Esophagus muscularis mucosa (tissue), 4 donors: ENCODE measurements at regions not wholly inside any gene's neighbourhood (a gene's known extent, or its start where the extent isn't known, plus 50 kb on each side); places are given as distances from the start of the nearest gene placed in this dataset.

Experiments
- DNase-seq: peaks from one replicate; pipeline ENCODE4 v3.0.0-alpha.2; 2017; ENCODE audit errors: extremely low spot score
- H3K27ac ChIP-seq, 4 donors: fragments of 200-600 bp; sonication (generic); replicated peaks in 1 of 4; 1 replicate in 3 of 4; 2 replicates in 1 of 4; pipeline ENCODE4 v1.5.1; 2016 to 2019; ENCODE audit warnings: mild to moderate bottlenecking in 1 of 4
- H3K27me3 ChIP-seq, 4 donors: fragments of 200-600 bp; sonication (generic); one replicate each; pipeline versions ENCODE4 v1.5.1 to v1.6.0; 2016 to 2019
- H3K36me3 ChIP-seq, 4 donors: fragments of 200-600 bp; sonication (generic); one replicate each; pipeline ENCODE4 v1.5.1; 2016 to 2019
- H3K4me1 ChIP-seq, 4 donors: fragments of 200-600 bp; sonication (generic); one replicate each; pipeline ENCODE4 v1.5.1; 2016 to 2019
- H3K4me3 ChIP-seq, 4 donors: fragments of 200-600 bp; sonication (generic); 1 replicate in 2 of 4; 2 replicates in 2 of 4; pipeline ENCODE4 v1.5.1; 2016 to 2019; ENCODE audit warnings: mild to moderate bottlenecking in 4 of 4, moderate library complexity in 1 of 4
- H3K9me3 ChIP-seq, 4 donors: fragments of 200-600 bp; sonication (generic); 1 replicate in 3 of 4; 2 replicates in 1 of 4; pipeline ENCODE4 v1.5.1; 2016 to 2019
- CTCF ChIP-seq, 3 experiments: fragments of 200-600 bp in 2 of 3; fragments of 450-650 bp in 1 of 3; sonication (generic) in 2 of 3; IDR thresholded peaks; one replicate each; pipeline ENCODE4 v1.5.1; 2017 to 2019; ENCODE audit warnings: antibody characterized with exemption in 3 of 3, mild to moderate bottlenecking in 2 of 3, moderate library complexity in 1 of 3
- EP300 ChIP-seq: sonication (generic); formaldehyde crosslinking; IDR thresholded peaks from one replicate; pipeline ENCODE4 v1.6.1; 2017; ENCODE audit warnings: antibody characterized with exemption
- POLR2A ChIP-seq: fragments of 450-650 bp; IDR thresholded peaks from one replicate; pipeline ENCODE4 v1.6.1; 2017; ENCODE audit warnings: antibody characterized with exemption, moderate library complexity, mild to moderate bottlenecking, low read depth
- POLR2AphosphoS5 ChIP-seq, 2 donors: sonication (generic); formaldehyde crosslinking; IDR thresholded peaks; one replicate each; pipeline ENCODE4 v1.6.1; 2017; ENCODE audit warnings: antibody characterized with exemption in 2 of 2
- WGBS: methylation state at CpG from one replicate; pipeline ENCODE4 v1.1.5; 2018; 5-methylcytosine and 5-hydroxymethylcytosine counted together
- intact Hi-C: fragments of 100-400 bp; cut with DNase I; formaldehyde crosslinking; loops from one replicate; pipeline ENCODE4 v1.15.1; 2023

GRCh38 chr12:38149395-38150073 lies 167.0 kb upstream of the ALG10B start:
- DNase-seq: peak; percentile 37
- Histone ChIP-seq H3K4me1 (no peaks in the 10 kb centered on the region), H3K27me3 (peaks cover 0 to 8% (median 0%) of the 10 kb centered on the region in 4 donors), H3K27ac (no peak overlapping the region), H3K36me3 (no peaks in the 10 kb centered on the region), H3K9me3 (peaks cover 0 to 13% (median 7%) of the 10 kb centered on the region in 4 donors), H3K4me3 (no peak overlapping the region)
- TF ChIP-seq POLR2A: no peak
- TF ChIP-seq CTCF (IDR thresholded peaks at IDR 0.05): no peak
- no peak for TF ChIP-seq EP300
- TF ChIP-seq POLR2AphosphoS5 (IDR thresholded peaks at IDR 0.05): no peak
- intact Hi-C loops: no loop called here
- 85% methylated on average over 8 of the region's 14 CpGs for WGBS

- H3K9me3 ChIP-seq: peaks cover 0 to 5% (median under 1%) of the 10 kb centered on the region in 4 donors
- no peaks in the 10 kb centered on the region for H3K36me3 ChIP-seq
- intact Hi-C loops: no loop called here
- no peaks in the 10 kb centered on the region for H3K4me1 ChIP-seq
- H3K27me3 ChIP-seq: peaks cover 0 to 15% (median 0%) of the 10 kb centered on the region in 4 donors
- H3K4me3 ChIP-seq: no peak overlapping the region
- WGBS: 83% methylated on average over 37 of the region's 39 CpGs
- TF ChIP-seq EP300 (no peak), POLR2AphosphoS5 (IDR thresholded peaks at IDR 0.05) (no peak), CTCF (IDR thresholded peaks at IDR 0.05) (no peak), POLR2A (no peak)
- DNase-seq: peak; percentile 53
- no peak overlapping the region for H3K27ac ChIP-seq
Measured at GRCh38 chr12:38151991-38152700, 164.4 kb upstream of the ALG10B start.

GRCh38 chr12:38152816-38153736 lies 163.5 kb upstream of the ALG10B start:
- H3K36me3 ChIP-seq: no peaks in the 10 kb centered on the region

GRCh38 chr12:38153737-38154061 lies 162.9 kb upstream of the ALG10B start:
- no peaks in the 10 kb centered on the region for H3K36me3 ChIP-seq
- intact Hi-C loops: no loop called here
- no peak for DNase-seq
- TF ChIP-seq CTCF (IDR thresholded peaks at IDR 0.05) (no peak), POLR2A (no peak), EP300 (no peak), POLR2AphosphoS5 (IDR thresholded peaks at IDR 0.05) (no peak)
- no peak overlapping the region for H3K27ac ChIP-seq
- no peak overlapping the region for H3K4me3 ChIP-seq
- H3K27me3 ChIP-seq: peaks cover 0 to 15% (median 0%) of the 10 kb centered on the region in 4 donors
- 89% methylated on average over 19 of the region's 19 CpGs for WGBS
- H3K4me1 ChIP-seq: no peaks in the 10 kb centered on the region
- peaks cover 0 to 3% (median 0%) of the 10 kb centered on the region in 4 donors for H3K9me3 ChIP-seq

More at GRCh38 chr12:38152816-38153736, 163.5 kb upstream of the ALG10B start:
- TF ChIP-seq EP300 (no peak), POLR2AphosphoS5 (IDR thresholded peaks at IDR 0.05) (no peak), POLR2A (no peak), CTCF (IDR thresholded peaks at IDR 0.05) (no peak)
- H3K27ac ChIP-seq: no peak overlapping the region
- no peaks in the 10 kb centered on the region for H3K4me1 ChIP-seq
- 81% methylated on average over 44 of the region's 53 CpGs for WGBS
- peaks cover 0 to 3% (median 0%) of the 10 kb centered on the region in 4 donors for H3K9me3 ChIP-seq
- H3K4me3 ChIP-seq: no peak overlapping the region
- peak; percentile 91 for DNase-seq
- intact Hi-C loops: no loop called here
- H3K27me3 ChIP-seq: peaks cover 0 to 15% (median 0%) of the 10 kb centered on the region in 4 donors
